ENCODE measurements at regions not wholly inside any gene's neighbourhood (a gene's known extent, or its start where the extent isn't known, plus 50 kb on each side); places are given as distances from the start of the nearest gene placed in this dataset.
"Not testable (repeated sequence)": the region's sequence is repeated elsewhere in the genome, so short reads cannot be mapped to it uniquely, and the experiment has no call there.

- H3K4me3 ChIP-seq (ENCODE audit: low read depth, low read length), result no peak overlapping the region
- TF ChIP-seq CTCF (IDR thresholded peaks at IDR 0.05; ENCODE audit: low read depth, low read length, missing control alignments), result no peak
- in situ Hi-C loops (cut with HindIII; ENCODE audit: low sequenced_read_pairs), result no loop called here
- DNase-seq (ENCODE audit: low read depth), result no peak
These were observed 1308.3 kb downstream of the TBC1D22A start for GRCh38 chr22:48070760-48071159.

GRCh38 chr22:48070083-48070482 is 1307.6 kb downstream of the TBC1D22A start:
- no peak overlapping the region for H3K4me3 ChIP-seq (ENCODE audit: low read depth, low read length)
- TF ChIP-seq CTCF (IDR thresholded peaks at IDR 0.05; ENCODE audit: low read depth, low read length, missing control alignments), result no peak
- no peak for DNase-seq (ENCODE audit: low read depth)
- in situ Hi-C loops (cut with HindIII; ENCODE audit: low sequenced_read_pairs), result no loop called here

- no peak overlapping the region for H3K4me3 ChIP-seq (ENCODE audit: low read depth, low read length)
- DNase-seq (ENCODE audit: low read depth), result no peak
- no peak for TF ChIP-seq CTCF (IDR thresholded peaks at IDR 0.05; ENCODE audit: low read depth, low read length, missing control alignments)
- in situ Hi-C loops (cut with HindIII; ENCODE audit: low sequenced_read_pairs), result no loop called here
These were observed 1306.8 kb downstream of the TBC1D22A start for GRCh38 chr22:48069256-48069655.

- in situ Hi-C loops (cut with HindIII; ENCODE audit: low sequenced_read_pairs), result no loop called here
- TF ChIP-seq CTCF (IDR thresholded peaks at IDR 0.05; ENCODE audit: low read depth, low read length, missing control alignments), result no peak
- no peak overlapping the region for H3K4me3 ChIP-seq (ENCODE audit: low read depth, low read length)
- DNase-seq (ENCODE audit: low read depth), result no peak
These were observed 1306.0 kb downstream of the TBC1D22A start for GRCh38 chr22:48068323-48068885.

GRCh38 chr22:48065892-48066291 is 1303.4 kb downstream of the TBC1D22A start:
- no peak for TF ChIP-seq CTCF (IDR thresholded peaks at IDR 0.05; ENCODE audit: low read depth, low read length, missing control alignments)
- no peak for DNase-seq (ENCODE audit: low read depth)
- in situ Hi-C loops (cut with HindIII; ENCODE audit: low sequenced_read_pairs), result no loop called here
- H3K4me3 ChIP-seq (ENCODE audit: low read depth, low read length), result no peak overlapping the region

- DNase-seq (ENCODE audit: low read depth), result no peak
- in situ Hi-C loops (cut with HindIII; ENCODE audit: low sequenced_read_pairs), result no loop called here
- no peak overlapping the region for H3K4me3 ChIP-seq (ENCODE audit: low read depth, low read length)
- no peak for TF ChIP-seq CTCF (IDR thresholded peaks at IDR 0.05; ENCODE audit: low read depth, low read length, missing control alignments)
These were observed 1299.3 kb downstream of the TBC1D22A start for GRCh38 chr22:48061726-48062125.

- H3K4me3 ChIP-seq (ENCODE audit: low read depth, low read length), result no peak overlapping the region
- DNase-seq (ENCODE audit: low read depth), result no peak
- in situ Hi-C loops (cut with HindIII; ENCODE audit: low sequenced_read_pairs), result no loop called here
- TF ChIP-seq CTCF (IDR thresholded peaks at IDR 0.05; ENCODE audit: low read depth, low read length, missing control alignments), result no peak
These were observed 1297.8 kb downstream of the TBC1D22A start for GRCh38 chr22:48060266-48060665.

GRCh38 chr22:48059521-48059920 is 1297.1 kb downstream of the TBC1D22A start:
- in situ Hi-C loops (cut with HindIII; ENCODE audit: low sequenced_read_pairs), result not testable (repeated sequence)

More at GRCh38 chr22:48059521-48059920, 1297.1 kb downstream of the TBC1D22A start:
- DNase-seq (ENCODE audit: low read depth); H3K4me3 ChIP-seq (ENCODE audit: low read depth, low read length): not testable (repeated sequence)
